Heart right ventricle (tissue), 16 donors: ENCODE measurements at regions not wholly inside any gene's neighbourhood (a gene's known extent, or its start where the extent isn't known, plus 50 kb on each side); places are given as distances from the start of the nearest gene placed in this dataset.

Experiments used
- ATAC-seq, 8 donors: fragments of 200-7000 bp; cut with Tn5 transposase; one replicate each; pipeline ENCODE4 v1.9.1; 2020; ENCODE audit warnings: mild to moderate bottlenecking in 8 of 8, moderate library complexity in 8 of 8, moderate number of reproducible peaks in 1 of 8
- DNase-seq, 2 donors: peaks; one replicate each; pipeline ENCODE4 v3.0.0-alpha.2; 2020
- H3K27ac ChIP-seq, 10 donors: fragments of 200-600 bp; sonication (generic) in 2 of 10; one replicate each; pipeline versions ENCODE4 v1.5.0 to v1.8.0; 2020 to 2022; ENCODE audit warnings: mild to moderate bottlenecking in 3 of 10
- H3K27me3 ChIP-seq, 7 donors: fragments of 200-600 bp; one replicate each; pipeline ENCODE4 v1.8.0; 2021 to 2022; ENCODE audit warnings: mild to moderate bottlenecking in 2 of 7
- H3K36me3 ChIP-seq, 9 donors: fragments of 200-600 bp; sonication (generic) in 1 of 9; one replicate each; pipeline versions ENCODE4 v1.5.0 to v1.8.0; 2020 to 2022; ENCODE audit warnings: mild to moderate bottlenecking in 2 of 9
- H3K4me1 ChIP-seq, 9 donors: fragments of 200-600 bp; sonication (generic) in 1 of 9; one replicate each; pipeline versions ENCODE4 v1.5.0 to v1.8.0; 2020 to 2022; ENCODE audit warnings: mild to moderate bottlenecking in 4 of 9
- H3K4me3 ChIP-seq, 10 donors: fragments of 200-600 bp; sonication (generic) in 2 of 10; one replicate each; pipeline versions ENCODE4 v1.5.0 to v1.8.0; 2020 to 2022; ENCODE audit warnings: mild to moderate bottlenecking in 7 of 10, moderate library complexity in 2 of 10
- H3K9me3 ChIP-seq, 11 donors: fragments of 200-600 bp in 10 of 11; sonication (generic) in 2 of 11; one replicate each; pipeline versions ENCODE4 v1.5.0 to v1.8.0; 2013 to 2022; ENCODE audit warnings: mild to moderate bottlenecking in 2 of 11, control low read depth in 1 of 11, moderate library complexity in 1 of 11
- WGBS, 2 donors: extraction: QIAGEN DNeasy Blood & Tissue Kit; methylation state at CpG; one replicate each; pipeline ENCODE4 v1.1.7; 2013; ENCODE audit warnings: inconsistent platforms in 1 of 2; 5-methylcytosine and 5-hydroxymethylcytosine counted together
- intact Hi-C, 10 donors: fragments of 100-400 bp; cut with DNase I; formaldehyde crosslinking; loops; one replicate each; pipeline versions ENCODE4 v1.11.1 to v1.14.2; 2022
- TF ChIP-seq, protein P1 (sequence below), 9 donors: fragments of 200-600 bp; sonication (generic) in 2 of 9; IDR thresholded peaks; one replicate each; pipeline versions ENCODE4 v1.5.0 to v1.8.0; 2021 to 2022; ENCODE audit warnings: antibody characterized with exemption in 9 of 9, mild to moderate bottlenecking in 5 of 9, moderate library complexity in 1 of 9
- donor health status: Arrhythmogenic right ventricular cardiomyopathy.
- donor health status: ischemic (EF 13 %, LVEDD 7.1; RV severe dilation, severe dysfunction).
- donor health status: healthy with polysubstance abuse.
- donor health status: DM: no; HTN: yes; CAD: no.
- donor health status: DM: no; HTN: no; CAD: no.
- donor health status: ischemic (EF 25% LVEDD 6.9; RV normal size, moderate dysfunction).
- donor health status: ischemic (EF 25% LVEDD 5.7; RV mildly dilated, moderate dysfunction).
- donor health status: healthy.
- donor health status: DM: yes; HTN: yes; CAD: no.
- donor health status: Ischemic cardiomyopathy.
- donor health status: ischemic (EF 35%, LVEDD 5.7; RV mildly dilated, moderate dysfunction).
- donor health status: nonischemic (EF 11% LVEDD 7.7; RV severe dilation, severe dysfunction).
- donor health status: DM: yes; HTN: yes; CAD: no.
- donor health status: PGD.
- donor health status: ischemic (EF 29% LVEDD 5.4; RV normal size, mild dysfunction).
- donor health status: nonischemic (EF 23%, LVEDD 6.1; RV moderate dilation, normal function).

DNA sequence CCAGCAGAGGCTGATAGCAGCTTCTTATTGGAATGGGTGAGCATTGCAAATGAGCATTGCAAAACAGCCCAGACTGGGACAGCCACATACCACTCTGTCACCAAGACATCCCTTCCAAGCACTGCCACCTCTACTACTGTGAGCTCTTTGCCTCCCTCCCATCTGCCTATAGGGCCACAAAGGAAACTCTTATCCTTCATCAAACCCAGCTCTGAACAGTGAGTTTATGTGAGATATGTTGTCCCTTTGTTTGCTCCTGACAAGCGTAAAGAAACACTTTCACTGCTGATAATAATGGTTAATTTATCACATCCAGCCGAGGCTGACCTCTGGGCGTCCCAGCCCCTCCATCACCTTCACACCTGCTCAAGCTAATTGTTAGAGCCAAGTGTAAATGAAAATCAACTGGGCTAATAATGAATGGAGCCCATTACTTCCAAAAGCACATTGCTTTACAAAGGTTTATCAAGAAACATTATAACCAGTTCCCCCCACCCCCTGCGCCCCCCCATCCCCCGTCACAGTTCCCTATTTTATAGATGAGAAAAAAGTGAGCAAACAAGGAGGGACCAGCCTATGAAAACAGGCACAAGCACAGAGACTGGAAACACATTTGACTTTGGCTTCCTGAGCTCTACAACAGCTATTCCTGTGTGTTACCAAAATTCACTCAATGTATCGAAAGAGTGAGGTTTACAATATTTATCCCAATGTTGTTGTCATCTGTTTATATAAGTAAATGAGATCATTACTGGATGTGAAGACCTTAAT, 146.3 kb downstream of the ANXA2 start:
- Histone ChIP-seq H3K4me3 (no peak overlapping the region), H3K27me3 (peaks cover 0 to 18% (median 10%) of the 10 kb centered on the region in 7 donors), H3K4me1 (no peaks in the 10 kb centered on the region), H3K36me3 (no peaks in the 10 kb centered on the region), H3K27ac (no peak overlapping the region), H3K9me3 (no peaks in the 10 kb centered on the region)
- ATAC-seq (no peak), DNase-seq (no peak)
- WGBS, 2 donors, result 45 to 47% methylated on average over 6 of the region's 6 CpGs
- TF ChIP-seq, protein P1, sequence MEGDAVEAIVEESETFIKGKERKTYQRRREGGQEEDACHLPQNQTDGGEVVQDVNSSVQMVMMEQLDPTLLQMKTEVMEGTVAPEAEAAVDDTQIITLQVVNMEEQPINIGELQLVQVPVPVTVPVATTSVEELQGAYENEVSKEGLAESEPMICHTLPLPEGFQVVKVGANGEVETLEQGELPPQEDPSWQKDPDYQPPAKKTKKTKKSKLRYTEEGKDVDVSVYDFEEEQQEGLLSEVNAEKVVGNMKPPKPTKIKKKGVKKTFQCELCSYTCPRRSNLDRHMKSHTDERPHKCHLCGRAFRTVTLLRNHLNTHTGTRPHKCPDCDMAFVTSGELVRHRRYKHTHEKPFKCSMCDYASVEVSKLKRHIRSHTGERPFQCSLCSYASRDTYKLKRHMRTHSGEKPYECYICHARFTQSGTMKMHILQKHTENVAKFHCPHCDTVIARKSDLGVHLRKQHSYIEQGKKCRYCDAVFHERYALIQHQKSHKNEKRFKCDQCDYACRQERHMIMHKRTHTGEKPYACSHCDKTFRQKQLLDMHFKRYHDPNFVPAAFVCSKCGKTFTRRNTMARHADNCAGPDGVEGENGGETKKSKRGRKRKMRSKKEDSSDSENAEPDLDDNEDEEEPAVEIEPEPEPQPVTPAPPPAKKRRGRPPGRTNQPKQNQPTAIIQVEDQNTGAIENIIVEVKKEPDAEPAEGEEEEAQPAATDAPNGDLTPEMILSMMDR (IDR thresholded peaks at IDR 0.05), result no peak
- intact Hi-C loops, result no loop called here

DNA sequence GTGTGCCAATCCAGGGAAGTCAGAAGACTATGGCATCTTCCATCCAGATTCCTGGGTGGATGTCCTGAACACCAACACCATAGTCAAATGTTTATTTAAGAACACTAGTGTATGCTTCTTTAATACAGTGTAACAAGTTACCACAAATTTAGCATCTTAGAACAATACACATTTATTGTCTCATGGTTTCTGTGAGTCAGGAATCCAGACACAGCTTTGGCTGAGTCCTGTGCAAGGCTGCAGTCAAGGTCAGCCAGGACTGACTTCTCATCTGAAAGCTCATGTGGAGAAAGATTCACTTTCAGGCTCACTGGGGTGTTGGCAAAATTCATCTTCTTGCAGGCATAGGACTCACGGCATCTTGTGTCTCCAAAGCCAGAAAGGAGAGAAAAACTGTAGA, 143.4 kb downstream of the ANXA2 start:
- no peaks in the 10 kb centered on the region for H3K4me1 ChIP-seq
- no peaks in the 10 kb centered on the region for H3K36me3 ChIP-seq
- no peaks in the 10 kb centered on the region for H3K9me3 ChIP-seq
- WGBS, 2 donors, result 79 to 100% methylated on average over 1 of the region's 1 CpG
- intact Hi-C loops, result no loop called here
- DNase-seq, result no peak
- no peak overlapping the region for H3K4me3 ChIP-seq
- TF ChIP-seq, protein P1 (IDR thresholded peaks at IDR 0.05), result no peak
- H3K27me3 ChIP-seq, result peaks cover 0 to 21% (median 10%) of the 10 kb centered on the region in 7 donors
- ATAC-seq, result no peak
- no peak overlapping the region for H3K27ac ChIP-seq

DNA sequence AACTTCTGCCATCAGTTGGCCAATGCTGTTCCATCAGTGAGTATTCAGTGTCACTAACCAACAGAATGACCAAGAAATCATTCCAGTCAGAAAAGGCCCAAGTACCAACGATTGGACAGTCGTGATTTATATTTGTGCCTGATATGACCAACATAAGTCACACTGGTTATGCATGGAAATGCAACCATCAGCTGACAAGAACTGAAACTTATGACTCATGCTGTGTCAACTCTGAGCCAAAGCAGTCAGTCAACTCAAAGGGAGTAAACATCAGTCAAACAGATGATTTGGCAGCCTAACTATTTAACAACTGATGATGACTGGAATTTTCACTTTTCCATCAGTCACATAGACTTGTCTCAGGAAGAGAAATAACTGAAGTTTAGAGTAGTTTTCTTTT, 142.4 kb downstream of the ANXA2 start:
- WGBS, 2 donors, result 41 to 57% methylated on average over 2 of the region's 2 CpGs
- no peak for ATAC-seq
- no peaks in the 10 kb centered on the region for H3K36me3 ChIP-seq
- TF ChIP-seq, protein P1 (IDR thresholded peaks at IDR 0.05), result no peak
- no peak for DNase-seq
- intact Hi-C loops, result no loop called here
- H3K9me3 ChIP-seq, result no peaks in the 10 kb centered on the region
- no peak overlapping the region for H3K27ac ChIP-seq
- H3K4me1 ChIP-seq, result no peaks in the 10 kb centered on the region
- H3K4me3 ChIP-seq, result no peak overlapping the region
- H3K27me3 ChIP-seq, result peaks cover 0 to 21% (median 12%) of the 10 kb centered on the region in 7 donors

DNA sequence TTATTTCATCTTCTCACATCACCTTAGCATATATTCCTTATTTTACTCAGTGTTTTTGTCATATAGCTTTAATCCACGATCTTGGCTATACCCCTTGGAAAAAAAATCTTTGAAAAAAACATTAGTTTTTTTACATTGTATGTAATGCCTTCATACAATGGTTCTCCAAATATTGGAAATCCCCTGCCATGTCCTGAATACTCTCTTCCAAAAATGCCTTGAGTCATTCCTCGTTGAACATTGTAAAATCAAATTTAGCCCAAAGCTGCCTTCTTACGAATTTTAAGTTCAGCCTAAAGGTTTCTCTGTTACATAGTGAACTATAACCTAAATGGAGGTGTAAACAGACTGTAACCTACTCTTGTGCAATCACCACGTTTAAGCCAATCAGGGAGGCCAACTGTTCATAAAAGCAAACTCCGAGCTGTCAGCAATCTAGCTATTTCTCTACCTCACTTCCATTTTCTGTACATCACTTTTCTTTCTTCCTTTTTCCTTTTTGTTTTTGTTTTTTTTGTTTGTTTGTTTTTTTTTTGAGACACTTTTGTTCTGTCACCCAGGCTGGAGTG, 140.1 kb downstream of the ANXA2 start:
- TF ChIP-seq, protein P1 (IDR thresholded peaks at IDR 0.05), result no peak
- Histone ChIP-seq H3K4me1 (no peaks in the 10 kb centered on the region), H3K9me3 (no peaks in the 10 kb centered on the region), H3K4me3 (no peak overlapping the region), H3K36me3 (no peaks in the 10 kb centered on the region), H3K27ac (no peak overlapping the region), H3K27me3 (peaks cover 0 to 26% (median 20%) of the 10 kb centered on the region in 7 donors)
- DNase-seq (no peak), ATAC-seq (no peak)
- intact Hi-C loops, result no loop called here
- WGBS, 2 donors, result 79 to 81% methylated on average over 5 of the region's 5 CpGs
